H9 (cell line): ENCODE measurements at regions not wholly inside any gene's neighbourhood (a gene's known extent, or its start where the extent isn't known, plus 50 kb on each side); places are given as distances from the start of the nearest gene placed in this dataset.
A peak's percentile ranks its signal among the peaks of the same experiment; 100 is the strongest.

ENCODE experiments used
- DNase-seq: peaks from one replicate; pipeline ENCODE4 v3.0.0-alpha.2; 2017
- H2AFZ ChIP-seq: one replicate; pipeline ENCODE4 v1.6.1; 2013; ENCODE audit warnings: mild to moderate bottlenecking, low read length, control low read depth, moderate library complexity
- H2AK5ac ChIP-seq: 2 replicates; pipeline ENCODE4 v1.6.1; 2013; ENCODE audit warnings: low read length, control low read depth, mixed read lengths; ENCODE audit not compliant: insufficient read length
- H2BK120ac ChIP-seq: one replicate; pipeline ENCODE4 v1.6.1; 2013; ENCODE audit warnings: low read depth, mild to moderate bottlenecking, low read length, control low read depth, inconsistent platforms; ENCODE audit not compliant: poor library complexity, severe bottlenecking
- H2BK12ac ChIP-seq: 2 replicates; pipeline ENCODE4 v1.6.1; 2013; ENCODE audit warnings: low read length, control low read depth, mixed read lengths, low read depth; ENCODE audit not compliant: insufficient read length
- H2BK15ac ChIP-seq: 2 replicates; pipeline ENCODE4 v1.6.1; 2013; ENCODE audit warnings: low read depth, low read length, control low read depth
- H2BK20ac ChIP-seq: one replicate; pipeline ENCODE4 v1.6.1; 2013; ENCODE audit warnings: low read depth, mild to moderate bottlenecking, low read length, control low read depth, inconsistent platforms; ENCODE audit not compliant: poor library complexity, severe bottlenecking
- H2BK5ac ChIP-seq: 2 replicates; pipeline ENCODE4 v1.6.1; 2013; ENCODE audit warnings: low read length, control low read depth, mixed read lengths; ENCODE audit not compliant: insufficient read length
- H3K14ac ChIP-seq: 2 replicates; pipeline ENCODE4 v1.6.1; 2013; ENCODE audit warnings: low read length, control low read depth; ENCODE audit not compliant: insufficient read depth
- H3K18ac ChIP-seq: 2 replicates; pipeline ENCODE4 v1.6.1; 2013; ENCODE audit warnings: low read depth, mild to moderate bottlenecking, mixed read lengths, low read length, control low read depth; ENCODE audit not compliant: insufficient read length
- H3K23ac ChIP-seq: 2 replicates; pipeline ENCODE4 v1.6.1; 2013; ENCODE audit warnings: low read length, control low read depth, mixed read lengths, low read depth; ENCODE audit not compliant: insufficient read length
- H3K23me2 ChIP-seq: 2 replicates; pipeline ENCODE4 v1.6.1; 2013; ENCODE audit warnings: low read depth, mild to moderate bottlenecking, mixed read lengths, low read length, control low read depth; ENCODE audit not compliant: insufficient read length, poor library complexity, severe bottlenecking
- H3K27ac ChIP-seq: 2 replicates; pipeline ENCODE4 v1.5.1; 2013; ENCODE audit warnings: low read length, control low read depth, mixed read lengths, low read depth; ENCODE audit not compliant: insufficient read length
- H3K27me3 ChIP-seq: 2 replicates; pipeline ENCODE4 v1.6.1; 2013; ENCODE audit warnings: low read length, control low read depth, inconsistent platforms; ENCODE audit not compliant: insufficient read depth
- H3K4ac ChIP-seq: 2 replicates; pipeline ENCODE4 v1.6.1; 2013; ENCODE audit warnings: low read depth, mild to moderate bottlenecking, control low read depth, inconsistent platforms, low read length, moderate library complexity
- H3K4me1 ChIP-seq: 2 replicates; pipeline ENCODE4 v1.6.1; 2013; ENCODE audit warnings: low read length, control low read depth, inconsistent platforms; ENCODE audit not compliant: insufficient read depth
- H3K4me2 ChIP-seq: 2 replicates; pipeline ENCODE4 v1.6.1; 2013; ENCODE audit warnings: low read length, control low read depth, mixed read lengths; ENCODE audit not compliant: insufficient read length, insufficient read depth
- H3K56ac ChIP-seq: 2 replicates; pipeline ENCODE4 v1.6.1; 2013; ENCODE audit warnings: low read depth, mild to moderate bottlenecking, mixed read lengths, low read length, control low read depth; ENCODE audit not compliant: insufficient read length
- H3K79me1 ChIP-seq: 2 replicates; pipeline ENCODE4 v1.6.1; 2013; ENCODE audit warnings: low read depth, mild to moderate bottlenecking, moderate library complexity, low read length, control low read depth, inconsistent platforms; ENCODE audit not compliant: insufficient read depth, poor library complexity, severe bottlenecking
- H3K79me2 ChIP-seq: 2 replicates; pipeline ENCODE4 v1.6.1; 2013; ENCODE audit warnings: low read length, control low read depth, inconsistent platforms; ENCODE audit not compliant: insufficient read depth
- H3K9ac ChIP-seq: 2 replicates; pipeline ENCODE4 v1.6.1; 2013; ENCODE audit warnings: low read length, control low read depth, mixed read lengths; ENCODE audit not compliant: insufficient read length; ENCODE audit errors: extremely low read depth
- H3K9me3 ChIP-seq: one replicate; pipeline ENCODE4 v1.6.1; 2013; ENCODE audit warnings: low read depth, low read length, inconsistent platforms; ENCODE audit not compliant: control insufficient read depth
- H3T11ph ChIP-seq: one replicate; pipeline ENCODE4 v1.6.1; 2013; ENCODE audit warnings: mild to moderate bottlenecking, low read length, control low read depth, inconsistent platforms
- H4K20me1 ChIP-seq: one replicate; pipeline ENCODE4 v1.6.1; 2013; ENCODE audit not compliant: control insufficient read depth, insufficient read length, insufficient read depth
- H4K5ac ChIP-seq: 2 replicates; pipeline ENCODE4 v1.6.1; 2013; ENCODE audit warnings: low read depth, mild to moderate bottlenecking, mixed read lengths, low read length, control low read depth; ENCODE audit not compliant: insufficient read length
- H4K8ac ChIP-seq: replicated peaks from 2 replicates; pipeline ENCODE4 v1.6.1; 2013; ENCODE audit warnings: low read length, control low read depth, mixed read lengths, low read depth; ENCODE audit not compliant: insufficient read length
- H4K91ac ChIP-seq: 2 replicates; pipeline ENCODE4 v1.6.1; 2013; ENCODE audit warnings: low read depth, mild to moderate bottlenecking, moderate library complexity, mixed read lengths, low read length, control low read depth; ENCODE audit not compliant: insufficient read length
- H3K27ac Mint-ChIP-seq, 3 experiments: 2 replicates in 2 of 3; 3 replicates in 1 of 3; pipeline ENCODE4 v1.8.0; 2020 to 2021; ENCODE audit warnings: mixed read lengths in 3 of 3, mild to moderate bottlenecking in 1 of 3, moderate library complexity in 1 of 3
- H3K27me3 Mint-ChIP-seq: 2 replicates; pipeline ENCODE4 v1.8.0; 2021; ENCODE audit warnings: low read depth, mild to moderate bottlenecking, moderate library complexity, mixed read lengths
- H3K36me3 Mint-ChIP-seq, 3 experiments: 2 replicates in 2 of 3; 3 replicates in 1 of 3; pipeline ENCODE4 v1.8.0; 2020 to 2021; ENCODE audit warnings: low read depth in 3 of 3, mixed read lengths in 3 of 3; ENCODE audit not compliant: insufficient read depth in 1 of 3
- H3K4me1 Mint-ChIP-seq, 2 experiments: 2 replicates each; pipeline ENCODE4 v1.8.0; 2020; ENCODE audit warnings: mixed read lengths in 2 of 2
- H3K4me3 Mint-ChIP-seq, 2 experiments: 2 replicates in 1 of 2; 3 replicates in 1 of 2; pipeline ENCODE4 v1.8.0; 2020 to 2021; ENCODE audit warnings: mild to moderate bottlenecking in 2 of 2, mixed read lengths in 2 of 2, moderate library complexity in 1 of 2
- H3K9me3 Mint-ChIP-seq, 2 experiments: 2 replicates in 1 of 2; 3 replicates in 1 of 2; pipeline ENCODE4 v1.8.0; 2020; ENCODE audit warnings: mild to moderate bottlenecking in 2 of 2, mixed read lengths in 2 of 2, moderate library complexity in 1 of 2
- WGBS: extraction: QIAGEN DNeasy Blood & Tissue Kit; methylation state at CpG from one replicate; pipeline ENCODE4 v1.1.7; 2013; ENCODE audit warnings: missing lambda C conversion rate, low lambda C conversion rate, mixed read lengths; ENCODE audit not compliant: insufficient read length; ENCODE audit errors: extremely low coverage; 5-methylcytosine and 5-hydroxymethylcytosine counted together
- TF ChIP-seq, protein P1 (sequence below): fragments of 200-600 bp; sonication (generic); conservative IDR thresholded peaks from 3 replicates; pipeline ENCODE4 v1.8.0; 2021; ENCODE audit warnings: antibody characterized with exemption, mild to moderate bottlenecking

DNA sequence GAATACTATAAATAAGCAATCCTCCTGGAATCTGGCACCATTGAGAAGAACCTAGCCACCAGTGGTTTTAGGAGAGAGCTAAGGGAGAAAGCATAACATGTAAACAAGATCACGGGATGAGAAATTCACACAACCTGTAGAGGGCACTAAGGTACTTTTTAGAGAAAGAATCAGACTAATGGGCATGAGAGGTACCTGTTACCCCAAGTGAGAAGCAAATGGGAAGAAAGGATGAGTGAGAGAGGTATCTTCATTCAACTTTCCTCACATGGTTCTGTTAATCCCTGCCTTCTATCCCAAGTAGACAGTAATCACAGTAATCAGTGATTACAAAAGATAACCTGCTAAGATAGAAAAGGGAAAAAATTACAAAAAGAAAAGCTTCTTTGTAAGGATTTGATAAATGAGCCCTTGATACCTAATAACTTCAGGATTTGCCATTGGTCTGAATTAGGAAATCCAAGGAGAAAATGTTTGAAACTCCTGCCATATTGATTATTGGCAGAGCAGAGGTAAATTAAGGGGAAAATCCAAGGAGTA, 251.1 kb upstream of the ADGRL2 start:
- no peak overlapping the region for H3K4ac ChIP-seq
- H2BK15ac ChIP-seq = no peak overlapping the region
- DNase-seq = no peak
- H3K56ac ChIP-seq = no peak overlapping the region
- Mint-ChIP-seq H3K9me3 (no peaks in the 10 kb centered on the region; a peak in 1 of 5 replicates), H3K36me3 (no peaks in the 10 kb centered on the region), H3K4me3 (no peak overlapping the region), H3K27me3 (no peaks in the 10 kb centered on the region), H3K4me1 (peaks cover 73 to 80% of the 10 kb centered on the region in 2 experiments), H3K27ac (peak overlapping the region; percentile 36 to 60 (median 38); a peak in 4 of 7 replicates)
- H3K27ac ChIP-seq = no peak overlapping the region
- H2BK5ac ChIP-seq = no peak overlapping the region
- peaks cover 17% of the 10 kb centered on the region for H3K4me1 ChIP-seq
- no peaks in the 10 kb centered on the region for H3K27me3 ChIP-seq
- no peak overlapping the region for H2BK12ac ChIP-seq
- WGBS = no CpG with 5 or more reads among the region's 1 CpG
- H3K18ac ChIP-seq = no peak overlapping the region
- H4K91ac ChIP-seq = no peak overlapping the region
- TF ChIP-seq, protein P1, sequence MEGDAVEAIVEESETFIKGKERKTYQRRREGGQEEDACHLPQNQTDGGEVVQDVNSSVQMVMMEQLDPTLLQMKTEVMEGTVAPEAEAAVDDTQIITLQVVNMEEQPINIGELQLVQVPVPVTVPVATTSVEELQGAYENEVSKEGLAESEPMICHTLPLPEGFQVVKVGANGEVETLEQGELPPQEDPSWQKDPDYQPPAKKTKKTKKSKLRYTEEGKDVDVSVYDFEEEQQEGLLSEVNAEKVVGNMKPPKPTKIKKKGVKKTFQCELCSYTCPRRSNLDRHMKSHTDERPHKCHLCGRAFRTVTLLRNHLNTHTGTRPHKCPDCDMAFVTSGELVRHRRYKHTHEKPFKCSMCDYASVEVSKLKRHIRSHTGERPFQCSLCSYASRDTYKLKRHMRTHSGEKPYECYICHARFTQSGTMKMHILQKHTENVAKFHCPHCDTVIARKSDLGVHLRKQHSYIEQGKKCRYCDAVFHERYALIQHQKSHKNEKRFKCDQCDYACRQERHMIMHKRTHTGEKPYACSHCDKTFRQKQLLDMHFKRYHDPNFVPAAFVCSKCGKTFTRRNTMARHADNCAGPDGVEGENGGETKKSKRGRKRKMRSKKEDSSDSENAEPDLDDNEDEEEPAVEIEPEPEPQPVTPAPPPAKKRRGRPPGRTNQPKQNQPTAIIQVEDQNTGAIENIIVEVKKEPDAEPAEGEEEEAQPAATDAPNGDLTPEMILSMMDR = peak; percentile 74
- H3K14ac ChIP-seq = no peak overlapping the region
- no peak overlapping the region for H2BK120ac ChIP-seq
- H3K79me1 ChIP-seq = no peaks in the 10 kb centered on the region
- no peak overlapping the region for H3K23ac ChIP-seq
- H3T11ph ChIP-seq = no peak overlapping the region
- no peak overlapping the region for H4K5ac ChIP-seq
- no peaks in the 10 kb centered on the region for H3K79me2 ChIP-seq
- H3K9ac ChIP-seq = no peak overlapping the region
- H2AK5ac ChIP-seq = no peak overlapping the region
- no peaks in the 10 kb centered on the region for H3K23me2 ChIP-seq
- H2BK20ac ChIP-seq = no peak overlapping the region
- H2AFZ ChIP-seq = no peak overlapping the region
- no peak overlapping the region for H3K4me2 ChIP-seq
- H4K8ac ChIP-seq = no peak overlapping the region
- H4K20me1 ChIP-seq = no peaks in the 10 kb centered on the region
- H3K9me3 ChIP-seq = no peaks in the 10 kb centered on the region
